Neutrophil (primary cell): ENCODE measurements at regions not wholly inside any gene's neighbourhood (a gene's known extent, or its start where the extent isn't known, plus 50 kb on each side); places are given as distances from the start of the nearest gene placed in this dataset.

Experiments
- H3K27ac ChIP-seq: fragments of 200-600 bp; sonication (generic); 2 replicates; pipeline ENCODE4 v1.5.1; 2016; ENCODE audit warnings: mild to moderate bottlenecking, moderate library complexity
- H3K27me3 ChIP-seq: fragments of 200-600 bp; sonication (generic); 2 replicates; pipeline ENCODE4 v1.6.0; 2016; ENCODE audit warnings: mild to moderate bottlenecking
- H3K36me3 ChIP-seq: fragments of 200-600 bp; sonication (generic); 2 replicates; pipeline ENCODE4 v1.5.1; 2017
- H3K4me1 ChIP-seq, 2 experiments: fragments of 200-600 bp in 1 of 2; sonication (generic) in 1 of 2; 1 replicate in 1 of 2; 2 replicates in 1 of 2; pipeline versions ENCODE4 v1.5.1 to v1.6.1; 2013 to 2016; ENCODE audit warnings: low read depth in 1 of 2, low read length in 1 of 2, mild to moderate bottlenecking in 1 of 2, moderate library complexity in 1 of 2; ENCODE audit not compliant: control insufficient read depth in 1 of 2, insufficient read depth in 1 of 2
- H3K4me3 ChIP-seq, 2 experiments: fragments of 200-600 bp in 1 of 2; sonication (generic) in 1 of 2; 1 replicate in 1 of 2; 2 replicates in 1 of 2; pipeline ENCODE4 v1.5.1; 2013 to 2016; ENCODE audit warnings: low read depth in 1 of 2, low read length in 1 of 2, mild to moderate bottlenecking in 1 of 2, moderate library complexity in 1 of 2
- H3K9me3 ChIP-seq: fragments of 200-600 bp; sonication (generic); 2 replicates; pipeline ENCODE4 v1.5.1; 2016
- CTCF ChIP-seq: fragments of 200-600 bp; sonication (generic); IDR thresholded peaks from 2 replicates; pipeline ENCODE4 v1.5.1; 2016; ENCODE audit warnings: antibody characterized with exemption

- Histone ChIP-seq H3K4me3 (no peak overlapping the region), H3K27ac (no peak overlapping the region), H3K9me3 (no peaks in the 10 kb centered on the region), H3K36me3 (no peaks in the 10 kb centered on the region), H3K27me3 (no peaks in the 10 kb centered on the region), H3K4me1 (no peaks in the 10 kb centered on the region)
- no peak for TF ChIP-seq CTCF
These were observed 235.5 kb upstream of the RRP15 start for GRCh38 chr1:218049641-218050040.

- TF ChIP-seq CTCF = no peak
- Histone ChIP-seq H3K36me3 (no peaks in the 10 kb centered on the region), H3K4me3 (no peak overlapping the region), H3K27me3 (no peaks in the 10 kb centered on the region), H3K27ac (no peak overlapping the region), H3K4me1 (no peaks in the 10 kb centered on the region), H3K9me3 (no peaks in the 10 kb centered on the region)
These were observed 226.4 kb upstream of the RRP15 start for GRCh38 chr1:218058730-218059129.

GRCh38 chr1:218064426-218064825 lies 220.7 kb upstream of the RRP15 start:
- H3K36me3 ChIP-seq = no peaks in the 10 kb centered on the region
- H3K4me1 ChIP-seq = no peaks in the 10 kb centered on the region
- H3K27me3 ChIP-seq = no peaks in the 10 kb centered on the region
- no peaks in the 10 kb centered on the region for H3K9me3 ChIP-seq
- H3K27ac ChIP-seq = no peak overlapping the region
- H3K4me3 ChIP-seq = no peak overlapping the region
- no peak for TF ChIP-seq CTCF

- H3K4me1 ChIP-seq = no peaks in the 10 kb centered on the region
- H3K9me3 ChIP-seq = no peaks in the 10 kb centered on the region
- no peak overlapping the region for H3K4me3 ChIP-seq
- no peak overlapping the region for H3K27ac ChIP-seq
- H3K36me3 ChIP-seq = no peaks in the 10 kb centered on the region
- TF ChIP-seq CTCF = no peak
- H3K27me3 ChIP-seq = no peaks in the 10 kb centered on the region
These were observed 218.8 kb upstream of the RRP15 start for GRCh38 chr1:218066332-218066731.

GRCh38 chr1:218068241-218068640 lies 216.9 kb upstream of the RRP15 start:
- Histone ChIP-seq H3K4me1 (no peaks in the 10 kb centered on the region), H3K4me3 (no peak overlapping the region), H3K27ac (no peak overlapping the region), H3K9me3 (no peaks in the 10 kb centered on the region), H3K27me3 (no peaks in the 10 kb centered on the region), H3K36me3 (no peaks in the 10 kb centered on the region)
- TF ChIP-seq CTCF = no peak

- no peak for TF ChIP-seq CTCF
- Histone ChIP-seq H3K4me1 (no peaks in the 10 kb centered on the region), H3K27ac (no peak overlapping the region)
These were observed 215.9 kb upstream of the RRP15 start for GRCh38 chr1:218069180-218069579.

More at GRCh38 chr1:218069180-218069579, 215.9 kb upstream of the RRP15 start:
- no peak overlapping the region for H3K4me3 ChIP-seq
- H3K36me3 ChIP-seq = no peaks in the 10 kb centered on the region
- no peaks in the 10 kb centered on the region for H3K9me3 ChIP-seq
- H3K27me3 ChIP-seq = no peaks in the 10 kb centered on the region
